Testis (tissue), 2 donors: ENCODE measurements at regions not wholly inside any gene's neighbourhood (a gene's known extent, or its start where the extent isn't known, plus 50 kb on each side); places are given as distances from the start of the nearest gene placed in this dataset.

Experiments
- DNase-seq: peaks from one replicate; pipeline ENCODE4 v3.0.0-alpha.2; 2019
- H3K27ac ChIP-seq, 2 donors: fragments of 200-600 bp; sonication (generic); one replicate each; pipeline ENCODE4 v1.5.1; 2019
- H3K27me3 ChIP-seq: fragments of 200-600 bp; sonication (generic); one replicate; pipeline ENCODE4 v1.5.1; 2019
- H3K36me3 ChIP-seq: fragments of 200-600 bp; sonication (generic); one replicate; pipeline ENCODE4 v1.5.1; 2017; ENCODE audit warnings: low read depth; ENCODE audit errors: missing control alignments
- H3K4me1 ChIP-seq: fragments of 200-600 bp; sonication (generic); one replicate; pipeline ENCODE4 v1.5.1; 2019
- H3K4me3 ChIP-seq, 2 donors: fragments of 200-600 bp; sonication (generic); one replicate each; pipeline ENCODE4 v1.5.1; 2017 to 2019
- H3K9me3 ChIP-seq: fragments of 200-600 bp; sonication (generic); one replicate; pipeline ENCODE4 v1.5.1; 2017
- CTCF ChIP-seq, 3 experiments: fragments of 450-650 bp in 2 of 3; fragments of 200-600 bp in 1 of 3; sonication (generic) in 1 of 3; IDR thresholded peaks; one replicate each; pipeline ENCODE4 v1.5.1; 2016 to 2019; ENCODE audit warnings: antibody characterized with exemption in 3 of 3, mild to moderate bottlenecking in 2 of 3, moderate library complexity in 1 of 3
- POLR2A ChIP-seq: fragments of 450-650 bp; IDR thresholded peaks from one replicate; pipeline ENCODE4 v1.6.1; 2017; ENCODE audit warnings: antibody characterized with exemption, mild to moderate bottlenecking, moderate library complexity
- WGBS, 2 donors: methylation state at CpG; one replicate each; pipeline ENCODE4 v1.1.5; 2018; 5-methylcytosine and 5-hydroxymethylcytosine counted together
- intact Hi-C: fragments of 100-400 bp; cut with DNase I; formaldehyde crosslinking; loops from one replicate; pipeline ENCODE4 v1.15.1; 2023; ENCODE audit warnings: low total_unique reads

DNA sequence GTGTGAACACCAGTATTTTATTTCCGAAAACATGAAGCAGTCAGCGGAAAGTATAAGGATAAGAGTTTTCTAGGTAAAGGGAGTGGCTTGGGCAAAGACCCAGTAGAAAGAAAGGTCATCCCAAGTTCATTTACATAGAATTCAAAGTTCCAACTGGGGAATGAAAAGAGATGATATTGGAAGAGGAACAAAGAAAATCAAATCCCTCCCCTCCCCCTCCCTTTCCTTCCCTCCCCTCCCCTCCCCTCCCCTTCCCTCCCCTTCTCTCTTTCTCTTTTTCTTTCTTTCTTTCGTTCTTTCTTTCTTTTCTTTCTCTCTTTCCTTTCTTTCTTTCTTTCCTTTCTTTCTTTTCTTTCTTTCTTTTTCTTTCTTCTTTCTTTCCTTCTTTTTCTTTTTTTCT lies 675.7 kb upstream of the NRXN1 start:
- 89 to 97% methylated on average over 3 of the region's 3 CpGs for WGBS, 2 donors

GRCh38 chr2:51706220-51706619 lies 674.3 kb upstream of the NRXN1 start:
- Histone ChIP-seq H3K9me3 (no peaks in the 10 kb centered on the region), H3K4me3 (no peak overlapping the region), H3K4me1 (no peaks in the 10 kb centered on the region), H3K36me3 (no peaks in the 10 kb centered on the region), H3K27me3 (no peaks in the 10 kb centered on the region), H3K27ac (no peak overlapping the region)
- TF ChIP-seq CTCF (IDR thresholded peaks at IDR 0.05) (no peak), POLR2A (no peak)
- intact Hi-C loops, result no loop called here
- no peak for DNase-seq
- WGBS, 2 donors, result 54 to 69% methylated on average over 3 of the region's 3 CpGs

More for the DNA sequence above, 675.7 kb upstream of the NRXN1 start:
- Histone ChIP-seq H3K27me3 (no peaks in the 10 kb centered on the region), H3K9me3 (no peaks in the 10 kb centered on the region), H3K4me3 (no peak overlapping the region), H3K4me1 (no peaks in the 10 kb centered on the region), H3K27ac (no peak overlapping the region), H3K36me3 (no peaks in the 10 kb centered on the region)
- no peak for DNase-seq
- TF ChIP-seq CTCF (IDR thresholded peaks at IDR 0.05), result no peak
- TF ChIP-seq POLR2A, result no peak
- intact Hi-C loops, result no loop called here

GRCh38 chr2:51705417-51705816 lies 673.5 kb upstream of the NRXN1 start:
- Histone ChIP-seq H3K27me3 (no peaks in the 10 kb centered on the region), H3K27ac (no peak overlapping the region), H3K4me1 (no peaks in the 10 kb centered on the region), H3K36me3 (no peaks in the 10 kb centered on the region), H3K4me3 (no peak overlapping the region), H3K9me3 (no peaks in the 10 kb centered on the region)
- intact Hi-C loops, result no loop called here
- TF ChIP-seq POLR2A (no peak), CTCF (IDR thresholded peaks at IDR 0.05) (no peak)
- no peak for DNase-seq
- 90 to 94% methylated on average over 1 of the region's 1 CpG for WGBS, 2 donors

- WGBS, 2 donors, result 89 to 92% methylated on average over 3 of the region's 3 CpGs
- Histone ChIP-seq H3K27me3 (no peaks in the 10 kb centered on the region), H3K9me3 (no peaks in the 10 kb centered on the region), H3K4me1 (no peaks in the 10 kb centered on the region), H3K4me3 (no peak overlapping the region), H3K27ac (no peak overlapping the region), H3K36me3 (no peaks in the 10 kb centered on the region)
- intact Hi-C loops, result no loop called here
- TF ChIP-seq POLR2A (no peak), CTCF (IDR thresholded peaks at IDR 0.05) (no peak)
- no peak for DNase-seq
These were observed 666.1 kb upstream of the NRXN1 start for GRCh38 chr2:51698021-51698420.

GRCh38 chr2:51697095-51697494 lies 665.2 kb upstream of the NRXN1 start:
- no peak for TF ChIP-seq CTCF (IDR thresholded peaks at IDR 0.05)
- no peak for TF ChIP-seq POLR2A
- WGBS, 2 donors, result 89 to 94% methylated on average over 5 of the region's 5 CpGs
- Histone ChIP-seq H3K27ac (no peak overlapping the region), H3K36me3 (no peaks in the 10 kb centered on the region), H3K4me3 (no peak overlapping the region), H3K9me3 (no peaks in the 10 kb centered on the region), H3K27me3 (no peaks in the 10 kb centered on the region), H3K4me1 (no peaks in the 10 kb centered on the region)
- DNase-seq, result no peak
- intact Hi-C loops, result no loop called here
